HepG2 (cell line): ENCODE measurements at regions not wholly inside any gene's neighbourhood (a gene's known extent, or its start where the extent isn't known, plus 50 kb on each side); places are given as distances from the start of the nearest gene placed in this dataset.

Source experiments
- ATAC-seq: fragments of 200-7000 bp; cut with Tn5 transposase; 3 replicates; pipeline ENCODE4 v1.9.1; 2020; ENCODE audit warnings: mild to moderate bottlenecking, moderate library complexity
- BruUV-seq: library from RNA; stranded (reverse); fragments of 400-500 nt; replicated peaks from 2 replicates; lab custom pipeline; 2021; lab: Mats Ljungman, UMichigan
- CTCF ChIA-PET: fragments of 300-600 bp; formaldehyde crosslinking; extraction: SDS; loops from one replicate; lab custom pipeline; 2021; ENCODE audit warnings: low total read pairs, inconsistent platforms, low intra/inter-chr PET ratio; lab: Yijun Ruan, JAX
- POLR2A ChIA-PET: fragments of 350-600 bp; sonication (Branson Sonifier 250); formaldehyde crosslinking; loops from one replicate; lab custom pipeline; 2020; ENCODE audit warnings: antibody characterized with exemption, inconsistent platforms; lab: Yijun Ruan, JAX
- DNase-seq: peaks from one replicate; pipeline ENCODE4 v3.0.0-alpha.2; 2015; ENCODE audit warnings: low spot score
- FAIRE-seq: peaks from 3 replicates; lab custom pipeline; 2011; peaks lifted over from hg19 to GRCh38; lab: Jason Lieb, UNC
- H2AFZ ChIP-seq: one replicate; pipeline ENCODE4 v1.6.1; 2011; ENCODE audit warnings: low read length, inconsistent platforms
- H3K27ac ChIP-seq: fragments of 300-600 bp; 3 replicates; pipeline ENCODE4 v1.8.0; 2011; ENCODE audit warnings: mixed run types, mild to moderate bottlenecking, mixed read lengths, low read length, inconsistent platforms; ENCODE audit not compliant: insufficient read depth; ENCODE audit errors: extremely low read length
- H3K27me3 ChIP-seq, 2 experiments: fragments of 200-600 bp in 1 of 2; 2 replicates in 1 of 2; 3 replicates in 1 of 2; pipeline versions ENCODE4 v1.6.0 to v1.8.0; 2011; ENCODE audit warnings: low read length in 2 of 2, mild to moderate bottlenecking in 2 of 2, moderate library complexity in 2 of 2, inconsistent platforms in 1 of 2; ENCODE audit not compliant: insufficient read depth in 2 of 2, control insufficient read depth in 1 of 2
- H3K36me3 ChIP-seq, 2 experiments: fragments of 200-600 bp in 1 of 2; replicated peaks in 1 of 2; 2 replicates in 1 of 2; 3 replicates in 1 of 2; pipeline versions ENCODE4 v1.5.1 to v1.8.0; 2011; ENCODE audit warnings: low read length in 2 of 2, inconsistent platforms in 1 of 2; ENCODE audit not compliant: insufficient read depth in 2 of 2, control insufficient read depth in 1 of 2
- H3K4me1 ChIP-seq: 2 replicates; pipeline ENCODE4 v1.5.1; 2012; ENCODE audit warnings: low read length, inconsistent platforms; ENCODE audit not compliant: insufficient read depth
- H3K4me2 ChIP-seq: 2 replicates; pipeline ENCODE4 v1.6.0; 2011; ENCODE audit warnings: low read depth, low read length, inconsistent platforms
- H3K4me3 ChIP-seq, 3 experiments: fragments of 200-600 bp in 1 of 3; sonication (generic), shearing (Covaris generic) in 1 of 3; replicated peaks in 1 of 3; 2 replicates each; pipeline ENCODE4 v1.5.1; 2011 to 2016; ENCODE audit warnings: low read length in 3 of 3, inconsistent platforms in 2 of 3, low read depth in 2 of 3, mild to moderate bottlenecking in 2 of 3, control low read depth in 1 of 3, mixed read lengths in 1 of 3; ENCODE audit not compliant: insufficient read depth in 1 of 3
- H3K79me2 ChIP-seq: one replicate; pipeline ENCODE4 v1.6.1; 2011; ENCODE audit warnings: low read length, inconsistent platforms; ENCODE audit not compliant: insufficient read depth
- H3K9ac ChIP-seq: 2 replicates; pipeline ENCODE4 v1.6.0; 2011; ENCODE audit warnings: mild to moderate bottlenecking, low read depth, low read length, inconsistent platforms; ENCODE audit not compliant: insufficient read depth
- H3K9me3 ChIP-seq: 2 replicates; pipeline ENCODE4 v1.5.1; 2012; ENCODE audit warnings: mild to moderate bottlenecking, low read length
- H4K20me1 ChIP-seq: 2 replicates; pipeline ENCODE4 v1.6.0; 2011; ENCODE audit warnings: inconsistent platforms, mild to moderate bottlenecking, low read length, moderate library complexity; ENCODE audit not compliant: insufficient read depth
- AHR ChIP-seq: IDR thresholded peaks from 2 replicates; pipeline ENCODE4 v1.6.1; 2018; ENCODE audit warnings: missing genetic modification reagents, missing compliant biosample characterization
- CEBPB ChIP-seq: IDR thresholded peaks from 2 replicates; pipeline ENCODE4 v1.6.1; 2011; ENCODE audit warnings: low read depth, low read length, improper control_type of control experiment, borderline replicate concordance
- CEBPG ChIP-seq: IDR thresholded peaks from 2 replicates; pipeline ENCODE4 v1.6.1; 2016
- CREM ChIP-seq, 2 experiments: sonication (generic) in 1 of 2; formaldehyde crosslinking in 1 of 2; IDR thresholded peaks; 2 replicates each; pipeline versions ENCODE4 v1.4.0 to v1.6.1; 2016 to 2020; ENCODE audit warnings: antibody characterized with exemption in 1 of 2, mild to moderate bottlenecking in 1 of 2, missing genetic modification reagents in 1 of 2
- FOXA3 ChIP-seq: IDR thresholded peaks from 2 replicates; pipeline ENCODE4 v1.6.1; 2016; ENCODE audit warnings: missing genetic modification reagents, missing compliant biosample characterization
- GPN1 ChIP-seq: sonication (generic); formaldehyde crosslinking; IDR thresholded peaks from 2 replicates; pipeline ENCODE4 v1.5.1; 2020; ENCODE audit warnings: missing genetic modification reagents, borderline replicate concordance
- MBD4 ChIP-seq: IDR thresholded peaks from 2 replicates; pipeline ENCODE4 v1.6.1; 2012; ENCODE audit warnings: low read length, inconsistent platforms, borderline replicate concordance
- NCOA2 ChIP-seq: sonication (generic); formaldehyde crosslinking; IDR thresholded peaks from 2 replicates; pipeline ENCODE4 v1.8.0; 2022; ENCODE audit warnings: inconsistent platforms
- PTBP1 ChIP-seq: fragments of 200-400 bp; formaldehyde crosslinking; IDR thresholded peaks from 2 replicates; pipeline ENCODE4 v1.6.1; 2018; ENCODE audit warnings: low read length, low read depth; ENCODE audit not compliant: poor library complexity, severe bottlenecking
- RNF2 ChIP-seq: fragments of 450-650 bp; conservative IDR thresholded peaks from 2 replicates; pipeline ENCODE4 v1.6.1; 2016; ENCODE audit warnings: low read depth
- SMARCC2 ChIP-seq: fragments of 450-650 bp; IDR thresholded peaks from 2 replicates; pipeline ENCODE4 v1.6.1; 2017; ENCODE audit warnings: antibody characterized with exemption, mild to moderate bottlenecking
- SOX5 ChIP-seq: IDR thresholded peaks from 2 replicates; pipeline ENCODE4 v1.6.1; 2016; ENCODE audit warnings: borderline replicate concordance
- U2AF2 ChIP-seq: fragments of 200-400 bp; formaldehyde crosslinking; IDR thresholded peaks from 2 replicates; pipeline ENCODE4 v1.6.1; 2017; ENCODE audit warnings: low read depth, mild to moderate bottlenecking, low read length
- ZIK1 ChIP-seq: sonication (generic); formaldehyde crosslinking; IDR thresholded peaks from 2 replicates; pipeline ENCODE4 v1.5.0; 2020; ENCODE audit warnings: mild to moderate bottlenecking, low read depth, missing genetic modification reagents, borderline replicate concordance
- ZMYM2 ChIP-seq: sonication (generic); formaldehyde crosslinking; IDR thresholded peaks from 2 replicates; pipeline ENCODE4 v1.8.0; 2022; ENCODE audit warnings: mild to moderate bottlenecking, missing genetic modification reagents
- ZNF121 ChIP-seq: sonication (generic); formaldehyde crosslinking; IDR thresholded peaks from 2 replicates; pipeline ENCODE4 v1.5.0; 2020; ENCODE audit warnings: mild to moderate bottlenecking, missing genetic modification reagents
- ZNF143 ChIP-seq: sonication (generic); formaldehyde crosslinking; IDR thresholded peaks from 2 replicates; pipeline ENCODE4 v1.4.0; 2020; ENCODE audit warnings: missing genetic modification reagents
- ZNF20 ChIP-seq: sonication (generic); formaldehyde crosslinking; IDR thresholded peaks from 2 replicates; pipeline ENCODE4 v1.4.0; 2020; ENCODE audit warnings: mild to moderate bottlenecking, moderate library complexity, missing genetic modification reagents
- ZNF335 ChIP-seq: sonication (generic); formaldehyde crosslinking; IDR thresholded peaks from 2 replicates; pipeline ENCODE4 v1.4.0; 2020; ENCODE audit warnings: missing genetic modification reagents
- ZNF501 ChIP-seq: sonication (generic); formaldehyde crosslinking; IDR thresholded peaks from 2 replicates; pipeline ENCODE4 v1.5.1; 2020; ENCODE audit warnings: mild to moderate bottlenecking, moderate library complexity, missing genetic modification reagents
- ZNF543 ChIP-seq: sonication (generic); formaldehyde crosslinking; IDR thresholded peaks from 2 replicates; pipeline ENCODE4 v1.4.0; 2020; ENCODE audit warnings: mild to moderate bottlenecking, missing genetic modification reagents
- ZNF616 ChIP-seq: sonication (generic); formaldehyde crosslinking; IDR thresholded peaks from 2 replicates; pipeline ENCODE4 v1.5.0; 2020; ENCODE audit warnings: low read depth, mild to moderate bottlenecking, missing genetic modification reagents
- ZNF792 ChIP-seq: IDR thresholded peaks from 2 replicates; pipeline ENCODE4 v1.6.1; 2016
- WGBS: methylation state at CpG from one replicate; pipeline ENCODE4 v1.1.6; 2017; ENCODE audit warnings: low lambda C conversion rate; 5-methylcytosine and 5-hydroxymethylcytosine counted together
- in situ Hi-C: cut with HindIII; loops from 2 replicates; pipeline ENCODE4 v1.10.0; 2017; ENCODE audit warnings: low pct_unique_long_range_greater_than_20kb; ENCODE audit not compliant: extremely low pct_ligation_motif_present
- intact Hi-C: fragments of 100-400 bp; cut with micrococcal nuclease; formaldehyde crosslinking; loops from one replicate; pipeline ENCODE4 v1.10.0; 2022; ENCODE audit not compliant: unreplicated experiment
- TF ChIP-seq, protein P1 (sequence below): sonication (generic); formaldehyde crosslinking; IDR thresholded peaks from 2 replicates; pipeline ENCODE4 v1.4.0; 2020; ENCODE audit warnings: missing genetic modification reagents
- TF ChIP-seq, protein P2 (sequence below): IDR thresholded peaks from 2 replicates; pipeline ENCODE4 v1.6.1; 2016; ENCODE audit warnings: mild to moderate bottlenecking

DNA sequence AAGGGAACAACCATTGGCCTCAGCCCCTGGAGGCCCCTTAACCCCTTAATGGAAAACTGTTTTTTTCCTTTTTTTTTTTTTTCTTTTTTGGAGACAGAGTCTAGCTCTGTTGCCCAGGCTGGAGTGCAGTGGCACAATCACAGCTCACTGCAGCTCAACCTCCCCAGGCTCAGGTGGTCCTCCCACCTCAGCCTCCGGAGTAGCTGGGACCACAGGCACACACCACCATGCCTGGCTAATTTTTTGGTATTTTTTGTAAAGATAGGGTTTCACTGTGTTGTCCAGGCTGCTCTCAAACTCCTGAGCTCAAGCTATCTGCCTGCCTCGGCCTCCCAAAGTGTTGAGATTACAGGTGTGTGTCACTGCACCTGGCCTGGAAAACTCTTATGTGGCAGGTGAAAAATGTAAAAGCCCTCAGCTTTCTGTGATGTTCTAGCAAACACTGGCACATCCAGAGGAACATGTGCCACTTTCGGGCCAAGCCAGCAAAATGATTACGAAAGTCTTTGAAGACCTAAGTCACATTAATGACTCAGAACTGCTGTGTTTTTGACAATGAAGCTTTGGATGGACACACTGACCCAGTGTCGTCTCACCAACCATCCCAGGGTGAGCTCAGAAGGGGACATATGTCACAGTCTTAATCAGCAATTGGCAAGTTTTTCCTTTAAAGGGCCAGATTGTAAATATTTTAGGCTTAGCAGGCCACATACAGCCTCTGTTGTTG lies 189.3 kb upstream of the TPM1 start:
- H3K79me2 ChIP-seq: no peaks in the 10 kb centered on the region
- H3K9me3 ChIP-seq: no peaks in the 10 kb centered on the region
- ChIA-PET CTCF (no interaction called here), POLR2A (interaction anchor here (0.7 to 1.6 kb wide), 4 partner anchors 34 to 305 kb away, joined by 3 to 10 read pairs (median 4); partner anchors contain the start of gene TPM1)
- no peak overlapping the region for H3K27ac ChIP-seq
- in situ Hi-C loops (no loop called here), intact Hi-C loops (loop anchor here (2.0 kb wide), 1 partner anchor 192 kb away; no protein-coding TSS in a partner anchor)
- no peaks in the 10 kb centered on the region for H3K27me3 ChIP-seq
- no peaks in the 10 kb centered on the region for H3K36me3 ChIP-seq
- peaks cover 79% of the 10 kb centered on the region for H3K4me1 ChIP-seq
- no peaks in the 10 kb centered on the region for H4K20me1 ChIP-seq
- no TSS peak for BruUV-seq
- no peak overlapping the region; the same call in 1 of the 2 replicates for H3K4me2 ChIP-seq
- FAIRE-seq (no peak), DNase-seq (peak; percentile 80), ATAC-seq (peak; percentile 29; the same call in 1 of the 3 replicates)
- no peak overlapping the region for H3K4me3 ChIP-seq
- H2AFZ ChIP-seq: no peak overlapping the region
- H3K9ac ChIP-seq: no peak overlapping the region
- WGBS: 59% methylated on average over 5 of the region's 5 CpGs
- TF ChIP-seq ZNF616 (no peak), CREM (IDR thresholded peaks at IDR 0.05) (0 out of 2 replicates have a peak, but pooled peaks have one; percentile 23), CREM (CRISPR knock-in tag; IDR thresholded peaks at IDR 0.05) (no peak), MBD4 (no peak), FOXA3 (0 out of 2 replicates have a peak, but pooled peaks have one; percentile 13), GPN1 (CRISPR knock-in tag) (no peak), NCOA2 (CRISPR knock-in tag) (no peak), ZNF20 (CRISPR knock-in tag) (no peak), AHR (no peak), ZNF543 (no peak), ZNF335 (CRISPR knock-in tag) (no peak), RNF2 (no peak), ZNF121 (CRISPR knock-in tag) (peak; percentile 76), SOX5 (CRISPR knock-in tag) (peak; percentile 53; the same call in 1 of the 2 replicates), SMARCC2 (no peak), ZNF792 (CRISPR knock-in tag) (no peak), ZMYM2 (CRISPR knock-in tag) (no peak), CEBPB (peak; percentile 63; the same call in 1 of the 2 replicates), PTBP1 (no peak), ZIK1 (no peak), ZNF143 (no peak), ZNF501 (CRISPR knock-in tag) (no peak), CEBPG (CRISPR knock-in tag) (peak; percentile 20; the same call in 1 of the 2 replicates), U2AF2 (no peak)
- TF ChIP-seq, protein P1, sequence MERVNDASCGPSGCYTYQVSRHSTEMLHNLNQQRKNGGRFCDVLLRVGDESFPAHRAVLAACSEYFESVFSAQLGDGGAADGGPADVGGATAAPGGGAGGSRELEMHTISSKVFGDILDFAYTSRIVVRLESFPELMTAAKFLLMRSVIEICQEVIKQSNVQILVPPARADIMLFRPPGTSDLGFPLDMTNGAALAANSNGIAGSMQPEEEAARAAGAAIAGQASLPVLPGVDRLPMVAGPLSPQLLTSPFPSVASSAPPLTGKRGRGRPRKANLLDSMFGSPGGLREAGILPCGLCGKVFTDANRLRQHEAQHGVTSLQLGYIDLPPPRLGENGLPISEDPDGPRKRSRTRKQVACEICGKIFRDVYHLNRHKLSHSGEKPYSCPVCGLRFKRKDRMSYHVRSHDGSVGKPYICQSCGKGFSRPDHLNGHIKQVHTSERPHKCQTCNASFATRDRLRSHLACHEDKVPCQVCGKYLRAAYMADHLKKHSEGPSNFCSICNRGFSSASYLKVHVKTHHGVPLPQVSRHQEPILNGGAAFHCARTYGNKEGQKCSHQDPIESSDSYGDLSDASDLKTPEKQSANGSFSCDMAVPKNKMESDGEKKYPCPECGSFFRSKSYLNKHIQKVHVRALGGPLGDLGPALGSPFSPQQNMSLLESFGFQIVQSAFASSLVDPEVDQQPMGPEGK: no peak
- TF ChIP-seq, protein P2, sequence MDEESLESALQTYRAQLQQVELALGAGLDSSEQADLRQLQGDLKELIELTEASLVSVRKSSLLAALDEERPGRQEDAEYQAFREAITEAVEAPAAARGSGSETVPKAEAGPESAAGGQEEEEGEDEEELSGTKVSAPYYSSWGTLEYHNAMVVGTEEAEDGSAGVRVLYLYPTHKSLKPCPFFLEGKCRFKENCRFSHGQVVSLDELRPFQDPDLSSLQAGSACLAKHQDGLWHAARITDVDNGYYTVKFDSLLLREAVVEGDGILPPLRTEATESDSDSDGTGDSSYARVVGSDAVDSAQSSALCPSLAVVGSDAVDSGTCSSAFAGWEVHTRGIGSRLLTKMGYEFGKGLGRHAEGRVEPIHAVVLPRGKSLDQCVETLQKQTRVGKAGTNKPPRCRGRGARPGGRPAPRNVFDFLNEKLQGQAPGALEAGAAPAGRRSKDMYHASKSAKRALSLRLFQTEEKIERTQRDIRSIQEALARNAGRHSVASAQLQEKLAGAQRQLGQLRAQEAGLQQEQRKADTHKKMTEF (CRISPR knock-in tag): peak; percentile 34; the same call in 1 of the 2 replicates
